Sigmoid colon (tissue), 4 donors: ENCODE measurements at regions not wholly inside any gene's neighbourhood (a gene's known extent, or its start where the extent isn't known, plus 50 kb on each side); places are given as distances from the start of the nearest gene placed in this dataset.

ENCODE experiments used
- POLR2A ChIP-seq, 2 donors: fragments of 450-650 bp; IDR thresholded peaks; one replicate each; pipeline ENCODE4 v1.6.1; 2016; ENCODE audit warnings: antibody characterized with exemption in 2 of 2, mild to moderate bottlenecking in 2 of 2, moderate library complexity in 2 of 2
- POLR2AphosphoS5 ChIP-seq, 4 donors: sonication (generic); formaldehyde crosslinking; IDR thresholded peaks; one replicate each; pipeline ENCODE4 v1.6.1; 2017; ENCODE audit warnings: antibody characterized with exemption in 4 of 4
- TF ChIP-seq, protein P1 (sequence below), 4 experiments: fragments of 450-650 bp in 3 of 4; fragments of 200-600 bp in 1 of 4; IDR thresholded peaks; one replicate each; pipeline ENCODE4 v1.5.1; 2016 to 2019; ENCODE audit warnings: antibody characterized with exemption in 4 of 4, mild to moderate bottlenecking in 3 of 4, moderate library complexity in 2 of 4

GRCh38 chr4:143282211-143282707, 54.4 kb upstream of the GAB1 start:
- TF ChIP-seq POLR2A (IDR thresholded peaks at IDR 0.05) = no peak
- TF ChIP-seq, protein P1, sequence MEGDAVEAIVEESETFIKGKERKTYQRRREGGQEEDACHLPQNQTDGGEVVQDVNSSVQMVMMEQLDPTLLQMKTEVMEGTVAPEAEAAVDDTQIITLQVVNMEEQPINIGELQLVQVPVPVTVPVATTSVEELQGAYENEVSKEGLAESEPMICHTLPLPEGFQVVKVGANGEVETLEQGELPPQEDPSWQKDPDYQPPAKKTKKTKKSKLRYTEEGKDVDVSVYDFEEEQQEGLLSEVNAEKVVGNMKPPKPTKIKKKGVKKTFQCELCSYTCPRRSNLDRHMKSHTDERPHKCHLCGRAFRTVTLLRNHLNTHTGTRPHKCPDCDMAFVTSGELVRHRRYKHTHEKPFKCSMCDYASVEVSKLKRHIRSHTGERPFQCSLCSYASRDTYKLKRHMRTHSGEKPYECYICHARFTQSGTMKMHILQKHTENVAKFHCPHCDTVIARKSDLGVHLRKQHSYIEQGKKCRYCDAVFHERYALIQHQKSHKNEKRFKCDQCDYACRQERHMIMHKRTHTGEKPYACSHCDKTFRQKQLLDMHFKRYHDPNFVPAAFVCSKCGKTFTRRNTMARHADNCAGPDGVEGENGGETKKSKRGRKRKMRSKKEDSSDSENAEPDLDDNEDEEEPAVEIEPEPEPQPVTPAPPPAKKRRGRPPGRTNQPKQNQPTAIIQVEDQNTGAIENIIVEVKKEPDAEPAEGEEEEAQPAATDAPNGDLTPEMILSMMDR (IDR thresholded peaks at IDR 0.05) = no peak
- TF ChIP-seq POLR2AphosphoS5 (IDR thresholded peaks at IDR 0.05) = no peak
